NCI-H2107 (cell line): ENCODE measurements at regions not wholly inside any gene's neighbourhood (a gene's known extent, or its start where the extent isn't known, plus 50 kb on each side); places are given as distances from the start of the nearest gene placed in this dataset.

Experiments
- DNase-seq: peaks from one replicate; lab custom pipeline; 2025; lab: John Stamatoyannopoulos, UW

- no peak for DNase-seq
Observed at GRCh38 chr9:109549386-109549785, 51.3 kb upstream of the PTPN3 start.

GRCh38 chr9:109551651-109552050 is 53.5 kb upstream of the PTPN3 start:
- no peak for DNase-seq

GRCh38 chr9:109555215-109555614 is 57.1 kb upstream of the PTPN3 start:
- no peak for DNase-seq

- DNase-seq = no peak
Observed at GRCh38 chr9:109556061-109556460, 58.0 kb upstream of the PTPN3 start.

GRCh38 chr9:109556786-109557185 is 58.7 kb upstream of the PTPN3 start:
- no peak for DNase-seq

- no peak for DNase-seq
Observed at GRCh38 chr9:109557481-109557880, 59.4 kb upstream of the PTPN3 start.

GRCh38 chr9:109558718-109559151 is 60.6 kb upstream of the PTPN3 start:
- no peak for DNase-seq

- DNase-seq = no peak
Observed at GRCh38 chr9:109560470-109561132, 62.5 kb upstream of the PTPN3 start.

GRCh38 chr9:109561137-109561536 is 63.0 kb upstream of the PTPN3 start:
- DNase-seq = no peak

- DNase-seq = no peak
Observed at GRCh38 chr9:109568089-109568488, 70.0 kb upstream of the PTPN3 start.

- DNase-seq = no peak
Observed at GRCh38 chr9:109568568-109569210, 70.6 kb upstream of the PTPN3 start.

GRCh38 chr9:109574061-109574882 is 76.2 kb upstream of the PTPN3 start:
- peak; percentile 32 for DNase-seq

GRCh38 chr9:109576762-109577161 is 78.7 kb upstream of the PTPN3 start:
- DNase-seq = no peak

- no peak for DNase-seq
Observed at GRCh38 chr9:109579191-109579948, 81.3 kb upstream of the PTPN3 start.

- no peak for DNase-seq
Observed at GRCh38 chr9:109582386-109582785, 84.3 kb upstream of the PTPN3 start.

GRCh38 chr9:109584205-109584604 is 86.1 kb upstream of the PTPN3 start:
- no peak for DNase-seq

GRCh38 chr9:109585796-109586195 is 87.7 kb upstream of the PTPN3 start:
- DNase-seq = peak; percentile 32

- DNase-seq = no peak
Observed at GRCh38 chr9:109586993-109587392, 88.9 kb upstream of the PTPN3 start.

- DNase-seq = no peak
Observed at GRCh38 chr9:109588415-109588814, 90.3 kb upstream of the PTPN3 start.

GRCh38 chr9:109590966-109591365 is 92.9 kb upstream of the PTPN3 start:
- DNase-seq = no peak

- DNase-seq = no peak
Observed at GRCh38 chr9:109591691-109592090, 93.6 kb upstream of the PTPN3 start.

GRCh38 chr9:109593612-109594011 is 95.5 kb upstream of the PTPN3 start:
- no peak for DNase-seq
